Keratinocyte (primary cell): ENCODE measurements at regions not wholly inside any gene's neighbourhood (a gene's known extent, or its start where the extent isn't known, plus 50 kb on each side); places are given as distances from the start of the nearest gene placed in this dataset.

Experiments
- DNase-seq: peaks from one replicate; pipeline ENCODE4 v3.0.0-alpha.2; 2011; ENCODE audit warnings: low read depth, missing footprints, low spot score
- FAIRE-seq: peaks from 2 replicates; lab custom pipeline; 2011; peaks lifted over from hg19 to GRCh38; lab: Jason Lieb, UNC
- H2AFZ ChIP-seq: 2 replicates; pipeline ENCODE4 v1.6.0; 2012; ENCODE audit warnings: low read length, control low read depth, inconsistent platforms; ENCODE audit not compliant: control insufficient read depth
- H3K27ac ChIP-seq: 2 replicates; pipeline ENCODE4 v1.5.1; 2011; ENCODE audit warnings: low read length; ENCODE audit not compliant: control insufficient read depth, insufficient read depth
- H3K27me3 ChIP-seq: 3 replicates; pipeline ENCODE4 v1.6.0; 2011; ENCODE audit warnings: low read length; ENCODE audit not compliant: control insufficient read depth, insufficient read depth; ENCODE audit errors: extremely low read depth
- H3K36me3 ChIP-seq, 2 experiments: 2 replicates in 1 of 2; 3 replicates in 1 of 2; pipeline ENCODE4 v1.5.1; 2011; ENCODE audit warnings: low read length in 2 of 2, mild to moderate bottlenecking in 1 of 2; ENCODE audit not compliant: control insufficient read depth in 2 of 2, insufficient read depth in 2 of 2; ENCODE audit errors: extremely low read depth in 1 of 2
- H3K4me1 ChIP-seq: 3 replicates; pipeline ENCODE4 v1.5.1; 2011; ENCODE audit warnings: low read length; ENCODE audit not compliant: control insufficient read depth, insufficient read depth; ENCODE audit errors: extremely low read depth
- H3K4me2 ChIP-seq: 3 replicates; pipeline ENCODE4 v1.6.0; 2011; ENCODE audit warnings: low read depth, low read length; ENCODE audit not compliant: control insufficient read depth, insufficient read depth; ENCODE audit errors: extremely low read depth
- H3K4me3 ChIP-seq, 3 experiments: fragments of 200-600 bp in 1 of 3; sonication (generic) in 1 of 3; 2 replicates in 2 of 3; 3 replicates in 1 of 3; pipeline ENCODE4 v1.5.1; 2011 to 2016; ENCODE audit warnings: low read length in 3 of 3, mild to moderate bottlenecking in 3 of 3, control low read depth in 2 of 3, inconsistent platforms in 1 of 3, low read depth in 1 of 3, mixed read lengths in 1 of 3, mixed run types in 1 of 3, moderate library complexity in 1 of 3; ENCODE audit not compliant: control insufficient read depth in 2 of 3, insufficient read depth in 2 of 3; ENCODE audit errors: extremely low read depth in 1 of 3
- H3K79me2 ChIP-seq: 2 replicates; pipeline ENCODE4 v1.6.0; 2012; ENCODE audit warnings: low read length; ENCODE audit not compliant: control insufficient read depth, insufficient read depth
- H3K9ac ChIP-seq: 3 replicates; pipeline ENCODE4 v1.6.0; 2011; ENCODE audit warnings: low read length; ENCODE audit not compliant: control insufficient read depth, insufficient read depth; ENCODE audit errors: extremely low read depth
- H3K9me1 ChIP-seq: 3 replicates; pipeline ENCODE4 v1.6.0; 2011; ENCODE audit warnings: low read length; ENCODE audit not compliant: control insufficient read depth, insufficient read depth; ENCODE audit errors: extremely low read depth
- H3K9me3 ChIP-seq: 2 replicates; pipeline ENCODE4 v1.5.1; 2012; ENCODE audit warnings: low read depth, low read length; ENCODE audit not compliant: control insufficient read depth
- H4K20me1 ChIP-seq: 3 replicates; pipeline ENCODE4 v1.6.0; 2011; ENCODE audit warnings: low read length; ENCODE audit not compliant: control insufficient read depth, insufficient read depth; ENCODE audit errors: extremely low read depth
- CTCF ChIP-seq, 3 experiments: IDR thresholded peaks in 1 of 3; conservative IDR thresholded peaks in 1 of 3; optimal IDR thresholded peaks in 1 of 3; 2 replicates in 2 of 3; 3 replicates in 1 of 3; pipeline versions ENCODE3 to v1.5.1; 2011; ENCODE audit warnings: low read length in 3 of 3, mild to moderate bottlenecking in 3 of 3, moderate library complexity in 2 of 3, control low read depth in 1 of 3, inconsistent platforms in 1 of 3; ENCODE audit not compliant: insufficient read depth in 2 of 3; ENCODE audit errors: extremely low read depth in 1 of 3
- EZH2 ChIP-seq: IDR thresholded peaks from one replicate; pipeline ENCODE4 v1.6.1; 2012; ENCODE audit warnings: inconsistent platforms, mild to moderate bottlenecking, low read length, moderate library complexity
- dilution Hi-C: fragments of 300-500 bp; cut with MboI; formaldehyde crosslinking; loops from one replicate; pipeline ENCODE4 v1.7.0; 2020; ENCODE audit warnings: low sequenced_read_pairs; ENCODE audit not compliant: extremely low pct_ligation_motif_present

GRCh38 chr13:84377106-84377505, 494.8 kb upstream of the SLITRK1 start:
- Histone ChIP-seq H3K9me1 (no peaks in the 10 kb centered on the region), H3K4me3 (no peak overlapping the region), H3K4me1 (peaks cover 5% of the 10 kb centered on the region), H2AFZ (no peak overlapping the region), H3K79me2 (no peaks in the 10 kb centered on the region), H3K36me3 (no peaks in the 10 kb centered on the region), H3K27me3 (no peaks in the 10 kb centered on the region), H3K9me3 (no peaks in the 10 kb centered on the region), H3K27ac (no peak overlapping the region), H3K4me2 (no peak overlapping the region), H3K9ac (no peak overlapping the region), H4K20me1 (no peaks in the 10 kb centered on the region)
- FAIRE-seq (no peak), DNase-seq (no peak)
- no peak for TF ChIP-seq EZH2
- TF ChIP-seq CTCF (optimal IDR thresholded peaks at IDR 0.05 in 1 of 3, IDR thresholded peaks at IDR 0.05 in 1 of 3, conservative IDR thresholded peaks at IDR 0.05 in 1 of 3; ENCODE audit: extremely low read depth in 1 of 3, insufficient read depth in 2 of 3, low read length in 3 of 3), result no peak
- dilution Hi-C loops, result no loop called here

DNA sequence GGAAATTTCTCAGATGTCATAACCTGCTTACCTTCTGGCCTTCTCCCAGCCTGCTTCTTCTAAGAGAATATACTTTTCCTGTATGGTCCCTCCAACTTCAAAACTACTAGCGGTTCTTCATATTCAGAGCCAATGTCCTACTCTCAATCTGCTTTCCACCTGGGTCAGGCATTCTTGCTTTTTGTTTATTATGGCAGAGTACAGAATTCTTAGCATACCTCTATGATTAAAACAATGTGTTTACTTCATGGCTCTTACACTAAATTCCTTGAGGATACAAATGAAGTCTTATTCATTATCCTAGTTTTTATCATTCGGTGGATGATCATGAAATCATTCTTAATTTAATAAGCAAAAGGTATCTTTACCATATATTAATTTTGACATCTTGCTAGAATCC, 484.2 kb upstream of the SLITRK1 start:
- no peaks in the 10 kb centered on the region for H3K36me3 ChIP-seq
- no peaks in the 10 kb centered on the region for H3K9me3 ChIP-seq
- H4K20me1 ChIP-seq, result no peaks in the 10 kb centered on the region
- H3K27ac ChIP-seq, result no peak overlapping the region
- DNase-seq (no peak), FAIRE-seq (no peak)
- dilution Hi-C loops, result no loop called here
- no peaks in the 10 kb centered on the region for H3K79me2 ChIP-seq
- H3K4me3 ChIP-seq, result no peak overlapping the region
- no peak overlapping the region for H2AFZ ChIP-seq
- H3K9me1 ChIP-seq, result no peaks in the 10 kb centered on the region
- no peaks in the 10 kb centered on the region for H3K27me3 ChIP-seq
- no peak overlapping the region for H3K9ac ChIP-seq
- no peak for TF ChIP-seq CTCF (optimal IDR thresholded peaks at IDR 0.05 in 1 of 3, IDR thresholded peaks at IDR 0.05 in 1 of 3, conservative IDR thresholded peaks at IDR 0.05 in 1 of 3; ENCODE audit: extremely low read depth in 1 of 3, insufficient read depth in 2 of 3, low read length in 3 of 3)
- no peak for TF ChIP-seq EZH2
- H3K4me2 ChIP-seq, result no peak overlapping the region
- H3K4me1 ChIP-seq, result no peaks in the 10 kb centered on the region
